ENCODE measurements at regions not wholly inside any gene's neighbourhood (a gene's known extent, or its start where the extent isn't known, plus 50 kb on each side); places are given as distances from the start of the nearest gene placed in this dataset.

DNA sequence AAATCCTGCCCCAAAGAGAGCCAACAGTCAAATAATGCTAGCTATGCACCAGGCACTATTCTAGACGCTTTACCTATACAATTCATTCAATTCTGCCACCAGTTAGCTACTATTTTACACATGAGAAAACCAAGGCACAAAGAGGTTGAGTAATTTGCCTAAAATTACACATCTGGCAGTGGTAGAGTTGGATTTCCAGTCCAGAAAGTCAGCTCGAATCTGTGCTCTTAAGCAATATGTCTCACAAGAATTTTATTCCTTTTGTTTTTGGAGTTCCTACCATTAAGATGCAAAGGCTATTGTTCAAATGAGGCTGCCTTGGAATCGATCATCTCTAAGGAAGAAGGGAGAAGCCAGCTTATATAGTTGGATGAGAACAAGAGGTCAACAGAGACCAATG lies 256.9 kb upstream of the RASA1 start:
- H3K9me3 Mint-ChIP-seq, result no peaks in the 10 kb centered on the region
- no peaks in the 10 kb centered on the region for H3K27me3 Mint-ChIP-seq (ENCODE audit: insufficient read depth, low read depth, poor library complexity)
- H2AFZ ChIP-seq, result peak overlapping the region; percentile 3; the same call in 1 of the 2 replicates
- no peaks in the 10 kb centered on the region for H3K36me3 Mint-ChIP-seq (ENCODE audit: low read depth)
- H3K9me2 ChIP-seq (ENCODE audit: insufficient read depth), result no peaks in the 10 kb centered on the region
- ATAC-seq, result no peak
- H3K4me1 Mint-ChIP-seq, result no peaks in the 10 kb centered on the region
- no peak overlapping the region for H3K27ac Mint-ChIP-seq
- H3K4me2 ChIP-seq, result no peak overlapping the region
- H4K20me1 ChIP-seq (replicated peaks; ENCODE audit: insufficient read depth), result no peaks in the 10 kb centered on the region
- H3K4me3 Mint-ChIP-seq, result no peak overlapping the region
- no peaks in the 10 kb centered on the region for H3K79me2 ChIP-seq (replicated peaks; ENCODE audit: insufficient read depth)
- DNase-seq (ENCODE audit: low spot score), result no peak
- no peak overlapping the region for H3K27ac ChIP-seq (ENCODE audit: low read depth)
- H3K4me3 ChIP-seq, result no peak overlapping the region
- H3K4me1 ChIP-seq (ENCODE audit: insufficient read depth), result no peaks in the 10 kb centered on the region
- no peaks in the 10 kb centered on the region for H3K36me3 ChIP-seq (ENCODE audit: insufficient read depth)
- TF ChIP-seq ZNF331 (CRISPR knock-in tag; IDR thresholded peaks at IDR 0.05; ENCODE audit: low read depth) (no peak), JUNB (IDR thresholded peaks at IDR 0.05; ENCODE audit: unreplicated experiment) (no peak), NANOG (IDR thresholded peaks at IDR 0.05; ENCODE audit: borderline replicate concordance) (no peak), POLR2AphosphoS5 (IDR thresholded peaks at IDR 0.05; ENCODE audit: low read depth) (no peak), EZH2 (IDR thresholded peaks at IDR 0.05; ENCODE audit: low read depth, unreplicated experiment) (no peak), ZNF114 (CRISPR knock-in tag; IDR thresholded peaks at IDR 0.05) (no peak)
- TF ChIP-seq, protein P1, sequence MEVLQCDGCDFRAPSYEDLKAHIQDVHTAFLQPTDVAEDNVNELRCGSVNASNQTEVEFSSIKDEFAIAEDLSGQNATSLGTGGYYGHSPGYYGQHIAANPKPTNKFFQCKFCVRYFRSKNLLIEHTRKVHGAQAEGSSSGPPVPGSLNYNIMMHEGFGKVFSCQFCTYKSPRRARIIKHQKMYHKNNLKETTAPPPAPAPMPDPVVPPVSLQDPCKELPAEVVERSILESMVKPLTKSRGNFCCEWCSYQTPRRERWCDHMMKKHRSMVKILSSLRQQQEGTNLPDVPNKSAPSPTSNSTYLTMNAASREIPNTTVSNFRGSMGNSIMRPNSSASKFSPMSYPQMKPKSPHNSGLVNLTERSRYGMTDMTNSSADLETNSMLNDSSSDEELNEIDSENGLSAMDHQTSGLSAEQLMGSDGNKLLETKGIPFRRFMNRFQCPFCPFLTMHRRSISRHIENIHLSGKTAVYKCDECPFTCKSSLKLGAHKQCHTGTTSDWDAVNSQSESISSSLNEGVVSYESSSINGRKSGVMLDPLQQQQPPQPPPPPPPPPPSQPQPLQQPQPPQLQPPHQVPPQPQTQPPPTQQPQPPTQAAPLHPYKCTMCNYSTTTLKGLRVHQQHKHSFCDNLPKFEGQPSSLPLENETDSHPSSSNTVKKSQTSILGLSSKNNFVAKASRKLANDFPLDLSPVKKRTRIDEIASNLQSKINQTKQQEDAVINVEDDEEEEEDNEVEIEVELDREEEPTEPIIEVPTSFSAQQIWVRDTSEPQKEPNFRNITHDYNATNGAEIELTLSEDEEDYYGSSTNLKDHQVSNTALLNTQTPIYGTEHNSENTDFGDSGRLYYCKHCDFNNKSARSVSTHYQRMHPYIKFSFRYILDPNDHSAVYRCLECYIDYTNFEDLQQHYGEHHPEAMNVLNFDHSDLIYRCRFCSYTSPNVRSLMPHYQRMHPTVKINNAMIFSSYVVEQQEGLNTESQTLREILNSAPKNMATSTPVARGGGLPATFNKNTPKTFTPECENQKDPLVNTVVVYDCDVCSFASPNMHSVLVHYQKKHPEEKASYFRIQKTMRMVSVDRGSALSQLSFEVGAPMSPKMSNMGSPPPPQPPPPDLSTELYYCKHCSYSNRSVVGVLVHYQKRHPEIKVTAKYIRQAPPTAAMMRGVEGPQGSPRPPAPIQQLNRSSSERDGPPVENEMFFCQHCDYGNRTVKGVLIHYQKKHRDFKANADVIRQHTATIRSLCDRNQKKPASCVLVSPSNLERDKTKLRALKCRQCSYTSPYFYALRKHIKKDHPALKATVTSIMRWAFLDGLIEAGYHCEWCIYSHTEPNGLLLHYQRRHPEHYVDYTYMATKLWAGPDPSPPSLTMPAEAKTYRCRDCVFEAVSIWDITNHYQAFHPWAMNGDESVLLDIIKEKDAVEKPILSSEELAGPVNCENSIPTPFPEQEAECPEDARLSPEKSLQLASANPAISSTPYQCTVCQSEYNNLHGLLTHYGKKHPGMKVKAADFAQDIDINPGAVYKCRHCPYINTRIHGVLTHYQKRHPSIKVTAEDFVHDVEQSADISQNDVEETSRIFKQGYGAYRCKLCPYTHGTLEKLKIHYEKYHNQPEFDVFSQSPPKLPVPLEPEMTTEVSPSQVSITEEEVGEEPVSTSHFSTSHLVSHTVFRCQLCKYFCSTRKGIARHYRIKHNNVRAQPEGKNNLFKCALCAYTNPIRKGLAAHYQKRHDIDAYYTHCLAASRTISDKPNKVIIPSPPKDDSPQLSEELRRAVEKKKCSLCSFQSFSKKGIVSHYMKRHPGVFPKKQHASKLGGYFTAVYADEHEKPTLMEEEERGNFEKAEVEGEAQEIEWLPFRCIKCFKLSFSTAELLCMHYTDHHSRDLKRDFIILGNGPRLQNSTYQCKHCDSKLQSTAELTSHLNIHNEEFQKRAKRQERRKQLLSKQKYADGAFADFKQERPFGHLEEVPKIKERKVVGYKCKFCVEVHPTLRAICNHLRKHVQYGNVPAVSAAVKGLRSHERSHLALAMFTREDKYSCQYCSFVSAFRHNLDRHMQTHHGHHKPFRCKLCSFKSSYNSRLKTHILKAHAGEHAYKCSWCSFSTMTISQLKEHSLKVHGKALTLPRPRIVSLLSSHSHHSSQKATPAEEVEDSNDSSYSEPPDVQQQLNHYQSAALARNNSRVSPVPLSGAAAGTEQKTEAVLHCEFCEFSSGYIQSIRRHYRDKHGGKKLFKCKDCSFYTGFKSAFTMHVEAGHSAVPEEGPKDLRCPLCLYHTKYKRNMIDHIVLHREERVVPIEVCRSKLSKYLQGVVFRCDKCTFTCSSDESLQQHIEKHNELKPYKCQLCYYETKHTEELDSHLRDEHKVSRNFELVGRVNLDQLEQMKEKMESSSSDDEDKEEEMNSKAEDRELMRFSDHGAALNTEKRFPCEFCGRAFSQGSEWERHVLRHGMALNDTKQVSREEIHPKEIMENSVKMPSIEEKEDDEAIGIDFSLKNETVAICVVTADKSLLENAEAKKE (CRISPR knock-in tag; IDR thresholded peaks at IDR 0.05), result no peak
- TF ChIP-seq, protein P2, sequence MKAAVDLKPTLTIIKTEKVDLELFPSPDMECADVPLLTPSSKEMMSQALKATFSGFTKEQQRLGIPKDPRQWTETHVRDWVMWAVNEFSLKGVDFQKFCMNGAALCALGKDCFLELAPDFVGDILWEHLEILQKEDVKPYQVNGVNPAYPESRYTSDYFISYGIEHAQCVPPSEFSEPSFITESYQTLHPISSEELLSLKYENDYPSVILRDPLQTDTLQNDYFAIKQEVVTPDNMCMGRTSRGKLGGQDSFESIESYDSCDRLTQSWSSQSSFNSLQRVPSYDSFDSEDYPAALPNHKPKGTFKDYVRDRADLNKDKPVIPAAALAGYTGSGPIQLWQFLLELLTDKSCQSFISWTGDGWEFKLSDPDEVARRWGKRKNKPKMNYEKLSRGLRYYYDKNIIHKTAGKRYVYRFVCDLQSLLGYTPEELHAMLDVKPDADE (IDR thresholded peaks at IDR 0.05), result no peak
- H3F3A ChIP-seq (replicated peaks; ENCODE audit: low read depth), result no peaks in the 10 kb centered on the region
- no peaks in the 10 kb centered on the region for H3K27me3 ChIP-seq (ENCODE audit: insufficient read depth)

All from GM23338 (cell line).